ENCODE measurements at regions not wholly inside any gene's neighbourhood (a gene's known extent, or its start where the extent isn't known, plus 50 kb on each side); places are given as distances from the start of the nearest gene placed in this dataset.

GRCh38 chr15:29420188-29420587 is 150.6 kb upstream of the NSMCE3 start:
- H3K4me3 ChIP-seq (ENCODE audit: low read depth, low read length): no peak overlapping the region
- no peak for TF ChIP-seq CTCF (IDR thresholded peaks at IDR 0.05; ENCODE audit: low read depth, low read length, missing control alignments)
- DNase-seq (ENCODE audit: low read depth): no peak

GRCh38 chr15:29418931-29419330 is 149.3 kb upstream of the NSMCE3 start:
- TF ChIP-seq CTCF (IDR thresholded peaks at IDR 0.05; ENCODE audit: low read depth, low read length, missing control alignments): no peak
- no peak for DNase-seq (ENCODE audit: low read depth)
- no peak overlapping the region for H3K4me3 ChIP-seq (ENCODE audit: low read depth, low read length)

- no peak for TF ChIP-seq CTCF (IDR thresholded peaks at IDR 0.05; ENCODE audit: low read depth, low read length, missing control alignments)
- H3K4me3 ChIP-seq (ENCODE audit: low read depth, low read length): no peak overlapping the region
- DNase-seq (ENCODE audit: low read depth): no peak
Observed at GRCh38 chr15:29418178-29418577, 148.6 kb upstream of the NSMCE3 start.

- no peak for TF ChIP-seq CTCF (IDR thresholded peaks at IDR 0.05; ENCODE audit: low read depth, low read length, missing control alignments)
Observed at GRCh38 chr15:29411299-29411698, 141.7 kb upstream of the NSMCE3 start.

GRCh38 chr15:29410338-29410737 is 140.7 kb upstream of the NSMCE3 start:
- no peak for TF ChIP-seq CTCF (IDR thresholded peaks at IDR 0.05; ENCODE audit: low read depth, low read length, missing control alignments)
- DNase-seq (ENCODE audit: low read depth): no peak

More at GRCh38 chr15:29411299-29411698, 141.7 kb upstream of the NSMCE3 start:
- no peak overlapping the region for H3K4me3 ChIP-seq (ENCODE audit: low read depth, low read length)
- no peak for DNase-seq (ENCODE audit: low read depth)

GRCh38 chr15:29409890-29410289 is 140.3 kb upstream of the NSMCE3 start:
- TF ChIP-seq CTCF (IDR thresholded peaks at IDR 0.05; ENCODE audit: low read depth, low read length, missing control alignments): no peak
- no peak overlapping the region for H3K4me3 ChIP-seq (ENCODE audit: low read depth, low read length)
- DNase-seq (ENCODE audit: low read depth): no peak

More at GRCh38 chr15:29410338-29410737, 140.7 kb upstream of the NSMCE3 start:
- no peak overlapping the region for H3K4me3 ChIP-seq (ENCODE audit: low read depth, low read length)

GRCh38 chr15:29405564-29405963 is 135.9 kb upstream of the NSMCE3 start:
- no peak for DNase-seq (ENCODE audit: low read depth)
- no peak for TF ChIP-seq CTCF (IDR thresholded peaks at IDR 0.05; ENCODE audit: low read depth, low read length, missing control alignments)
- no peak overlapping the region for H3K4me3 ChIP-seq (ENCODE audit: low read depth, low read length)
